ENCODE measurements at regions not wholly inside any gene's neighbourhood (a gene's known extent, or its start where the extent isn't known, plus 50 kb on each side); places are given as distances from the start of the nearest gene placed in this dataset.

GRCh38 chr14:71183876-71184689 lies 276.8 kb downstream of the PCNX1 start:
- ATAC-seq: no peak
- TF ChIP-seq CTCF (IDR thresholded peaks at IDR 0.05): no peak
- no peaks in the 10 kb centered on the region for H3K36me3 ChIP-seq (ENCODE audit: control insufficient read depth, insufficient read depth, low read length)
- no peaks in the 10 kb centered on the region for H3K36me3 Mint-ChIP-seq
- no peak overlapping the region for H3K4me3 ChIP-seq (ENCODE audit: low read length)
- H3K4me3 Mint-ChIP-seq: no peak overlapping the region
- H3K4me1 Mint-ChIP-seq: no peaks in the 10 kb centered on the region
- 77% methylated on average over 6 of the region's 7 CpGs for WGBS (ENCODE audit: insufficient coverage)
- H3K27ac Mint-ChIP-seq: no peak overlapping the region
- intact Hi-C loops (cut with micrococcal nuclease): no loop called here
- H3K4me1 ChIP-seq (ENCODE audit: control insufficient read depth, insufficient read depth, low read length): no peaks in the 10 kb centered on the region
- peaks cover 0 to 7% of the 10 kb centered on the region in 2 donors for H3K27me3 Mint-ChIP-seq (ENCODE audit: low read depth in 2 of 2)
- H3K27ac ChIP-seq (ENCODE audit: low read length): no peak overlapping the region
- DNase-seq: no peak
- no peaks in the 10 kb centered on the region for H3K27me3 ChIP-seq (ENCODE audit: control insufficient read depth, insufficient read depth, low read length)
- no peaks in the 10 kb centered on the region for H3K9me3 ChIP-seq (ENCODE audit: control insufficient read depth, insufficient read depth, low read length)
- no peaks in the 10 kb centered on the region for H3K9me3 Mint-ChIP-seq

- intact Hi-C loops (cut with micrococcal nuclease): no loop called here
- Mint-ChIP-seq H3K4me3 (no peak overlapping the region), H3K27me3 (ENCODE audit: low read depth in 2 of 2) (peaks cover 0 to 13% of the 10 kb centered on the region in 2 donors), H3K27ac (no peak overlapping the region), H3K9me3 (no peaks in the 10 kb centered on the region), H3K4me1 (no peaks in the 10 kb centered on the region), H3K36me3 (no peaks in the 10 kb centered on the region)
- Histone ChIP-seq H3K9me3 (ENCODE audit: control insufficient read depth, insufficient read depth, low read length) (no peaks in the 10 kb centered on the region), H3K27me3 (ENCODE audit: control insufficient read depth, insufficient read depth, low read length) (no peaks in the 10 kb centered on the region), H3K4me3 (ENCODE audit: low read length) (no peak overlapping the region), H3K4me1 (ENCODE audit: control insufficient read depth, insufficient read depth, low read length) (no peaks in the 10 kb centered on the region), H3K27ac (ENCODE audit: low read length) (no peak overlapping the region), H3K36me3 (ENCODE audit: control insufficient read depth, insufficient read depth, low read length) (no peaks in the 10 kb centered on the region)
- 93% methylated on average over 2 of the region's 2 CpGs for WGBS (ENCODE audit: insufficient coverage)
- no peak for TF ChIP-seq CTCF (IDR thresholded peaks at IDR 0.05)
- DNase-seq (no peak), ATAC-seq (no peak)
These were observed 278.4 kb downstream of the PCNX1 start for GRCh38 chr14:71185637-71186036.

- DNase-seq: no peak
- no peak for TF ChIP-seq CTCF (IDR thresholded peaks at IDR 0.05)
- Mint-ChIP-seq H3K36me3 (no peaks in the 10 kb centered on the region), H3K4me3 (no peak overlapping the region), H3K27me3 (ENCODE audit: low read depth in 2 of 2) (peaks cover 5 to 15% of the 10 kb centered on the region in 2 donors), H3K4me1 (no peaks in the 10 kb centered on the region), H3K9me3 (no peaks in the 10 kb centered on the region), H3K27ac (no peak overlapping the region)
- Histone ChIP-seq H3K4me1 (ENCODE audit: control insufficient read depth, insufficient read depth, low read length) (no peaks in the 10 kb centered on the region), H3K9me3 (ENCODE audit: control insufficient read depth, insufficient read depth, low read length) (no peaks in the 10 kb centered on the region), H3K36me3 (ENCODE audit: control insufficient read depth, insufficient read depth, low read length) (no peaks in the 10 kb centered on the region), H3K27ac (ENCODE audit: low read length) (no peak overlapping the region), H3K27me3 (ENCODE audit: control insufficient read depth, insufficient read depth, low read length) (no peaks in the 10 kb centered on the region), H3K4me3 (ENCODE audit: low read length) (no peak overlapping the region)
- ATAC-seq: no peak
- WGBS (ENCODE audit: insufficient coverage): 77% methylated on average over 11 of the region's 11 CpGs
- intact Hi-C loops (cut with micrococcal nuclease): no loop called here
These were observed 280.5 kb downstream of the PCNX1 start for GRCh38 chr14:71187633-71188356.
